Left colon (tissue), 2 donors: ENCODE measurements at regions not wholly inside any gene's neighbourhood (a gene's known extent, or its start where the extent isn't known, plus 50 kb on each side); places are given as distances from the start of the nearest gene placed in this dataset.
"Not testable (repeated sequence)": the region's sequence is repeated elsewhere in the genome, so short reads cannot be mapped to it uniquely, and the experiment has no call there.

Source experiments
- ATAC-seq: fragments of 200-7000 bp; cut with Tn5 transposase; one replicate; pipeline ENCODE4 v1.9.1; 2020; ENCODE audit warnings: mild to moderate bottlenecking, moderate library complexity
- DNase-seq, 2 donors: peaks; one replicate each; pipeline ENCODE4 v3.0.0-alpha.2; 2020
- intact Hi-C, 2 donors: fragments of 100-400 bp; cut with DNase I in 1 of 2; cut with micrococcal nuclease in 1 of 2; formaldehyde crosslinking; loops; one replicate each; pipeline versions ENCODE4 v1.11.2 to v1.14.0; 2022; cut with DNase I, micrococcal nuclease
- donor health status: DM: no; HTN: no; CAD: no.
- donor health status: DM: yes; HTN: yes; CAD: no.

GRCh38 chr9:3675946-3676345 lies 150.1 kb upstream of the RFX3 start:
- intact Hi-C loops: no loop called here
- DNase-seq (no peak), ATAC-seq (no peak)

- intact Hi-C loops: no loop called here
- DNase-seq: no peak
- ATAC-seq: no peak
Observed at GRCh38 chr9:3674561-3674960, 148.8 kb upstream of the RFX3 start.

- intact Hi-C loops: no loop called here
- ATAC-seq: no peak
Observed at GRCh38 chr9:3672399-3672798, 146.6 kb upstream of the RFX3 start.

GRCh38 chr9:3664044-3664443 lies 138.2 kb upstream of the RFX3 start:
- no peak for DNase-seq
- intact Hi-C loops: no loop called here
- no peak for ATAC-seq

More at GRCh38 chr9:3672399-3672798, 146.6 kb upstream of the RFX3 start:
- no peak for DNase-seq

GRCh38 chr9:3662671-3663070 lies 136.9 kb upstream of the RFX3 start:
- DNase-seq: no peak
- intact Hi-C loops: no loop called here
- no peak for ATAC-seq

- no peak for ATAC-seq
- intact Hi-C loops: no loop called here
Observed at GRCh38 chr9:3660936-3661335, 135.1 kb upstream of the RFX3 start.

GRCh38 chr9:3659647-3660046 lies 133.8 kb upstream of the RFX3 start:
- intact Hi-C loops: no loop called here
- ATAC-seq: no peak
- DNase-seq: no peak

More at GRCh38 chr9:3660936-3661335, 135.1 kb upstream of the RFX3 start:
- no peak for DNase-seq

- intact Hi-C loops: no loop called here
- DNase-seq: no peak
- no peak for ATAC-seq
Observed at GRCh38 chr9:3658964-3659363, 133.2 kb upstream of the RFX3 start.

- DNase-seq (no peak), ATAC-seq (no peak)
- intact Hi-C loops: no loop called here
Observed at GRCh38 chr9:3656224-3656623, 130.4 kb upstream of the RFX3 start.

GRCh38 chr9:3650994-3651622 lies 125.3 kb upstream of the RFX3 start:
- ATAC-seq: no peak
- DNase-seq: no peak
- intact Hi-C loops: no loop called here

GRCh38 chr9:3648722-3649246 lies 123.0 kb upstream of the RFX3 start:
- intact Hi-C loops: no loop called here
- DNase-seq (no peak), ATAC-seq (no peak)

- intact Hi-C loops: no loop called here
- ATAC-seq: peak; percentile 34
- DNase-seq: no peak
Observed at GRCh38 chr9:3648266-3648665, 122.5 kb upstream of the RFX3 start.

GRCh38 chr9:3647652-3648051 lies 121.9 kb upstream of the RFX3 start:
- DNase-seq (no peak), ATAC-seq (no peak)
- intact Hi-C loops: no loop called here

GRCh38 chr9:3646226-3646625 lies 120.4 kb upstream of the RFX3 start:
- ATAC-seq (no peak), DNase-seq (no peak)
- intact Hi-C loops: no loop called here

GRCh38 chr9:3642075-3642474 lies 116.3 kb upstream of the RFX3 start:
- ATAC-seq, DNase-seq, intact Hi-C loops: not testable (repeated sequence)

GRCh38 chr9:3629495-3629894 lies 103.7 kb upstream of the RFX3 start:
- DNase-seq: no peak
- intact Hi-C loops: no loop called here
- ATAC-seq: no peak

GRCh38 chr9:3628239-3628638 lies 102.4 kb upstream of the RFX3 start:
- DNase-seq: no peak
- no peak for ATAC-seq
- intact Hi-C loops: no loop called here

- ATAC-seq: no peak
Observed at GRCh38 chr9:3608011-3608410, 82.2 kb upstream of the RFX3 start.

GRCh38 chr9:3600672-3601071 lies 74.9 kb upstream of the RFX3 start:
- ATAC-seq (no peak), DNase-seq (no peak)
- intact Hi-C loops: no loop called here

More at GRCh38 chr9:3608011-3608410, 82.2 kb upstream of the RFX3 start:
- DNase-seq: no peak
- intact Hi-C loops: no loop called here

- DNase-seq (no peak), ATAC-seq (no peak)
- intact Hi-C loops: no loop called here
Observed at GRCh38 chr9:3597792-3598191, 72.0 kb upstream of the RFX3 start.

- DNase-seq (no peak), ATAC-seq (no peak)
- intact Hi-C loops: no loop called here
Observed at GRCh38 chr9:3586066-3586465, 60.3 kb upstream of the RFX3 start.
